GM06990 (cell line): ENCODE measurements at regions not wholly inside any gene's neighbourhood (a gene's known extent, or its start where the extent isn't known, plus 50 kb on each side); places are given as distances from the start of the nearest gene placed in this dataset.

ENCODE experiments used
- DNase-seq: peaks from one replicate; pipeline ENCODE4 v3.0.0-alpha.2; 2011; ENCODE audit not compliant: insufficient read length; ENCODE audit errors: extremely low read depth
- H3K27me3 ChIP-seq: replicated peaks from 2 replicates; pipeline ENCODE4 v1.6.0; 2011; ENCODE audit warnings: low read length; ENCODE audit not compliant: control insufficient read depth, insufficient read depth
- H3K36me3 ChIP-seq: 2 replicates; pipeline ENCODE4 v1.5.1; 2011; ENCODE audit warnings: low read length; ENCODE audit not compliant: control insufficient read depth, insufficient read depth
- H3K4me3 ChIP-seq: replicated peaks from 2 replicates; pipeline ENCODE4 v1.5.1; 2011; ENCODE audit warnings: low read depth, mild to moderate bottlenecking, control low read depth, low read length
- TF ChIP-seq, protein P1 (sequence below): IDR thresholded peaks from 2 replicates; pipeline ENCODE4 v1.5.1; 2011; ENCODE audit warnings: low read length, control low read depth, mild to moderate bottlenecking, inconsistent platforms; ENCODE audit not compliant: insufficient read depth, poor library complexity, severe bottlenecking

DNA sequence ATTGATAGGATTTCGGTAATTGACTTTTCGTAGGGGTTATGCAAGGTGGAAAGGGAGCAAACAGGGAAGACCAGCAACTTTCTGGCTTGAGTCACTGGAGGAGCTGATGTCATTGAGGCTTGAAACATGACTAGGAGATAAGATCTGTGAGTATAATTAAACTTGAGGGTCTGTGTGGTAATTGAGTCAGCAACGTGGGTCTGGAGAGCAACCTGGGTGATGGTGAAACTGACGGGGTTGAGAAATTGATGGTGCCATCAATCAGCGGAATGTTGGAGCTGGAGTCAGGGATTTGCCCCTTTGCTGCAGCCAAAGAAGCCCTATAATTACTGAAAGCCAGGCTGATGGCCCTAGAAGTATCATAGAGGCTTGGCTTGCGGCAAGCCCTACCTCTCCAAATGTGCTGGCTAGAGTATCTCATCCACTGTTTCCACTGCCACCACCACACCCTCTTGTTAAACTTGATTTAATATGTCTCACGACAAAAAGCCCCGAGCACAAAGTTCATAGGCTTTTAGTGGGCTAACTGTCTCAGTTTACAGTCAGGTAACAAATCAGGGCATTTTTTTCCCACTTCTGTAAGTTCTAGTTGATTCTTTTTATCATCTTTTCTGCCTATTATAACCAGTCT is 186.9 kb upstream of the ELAC2 start:
- TF ChIP-seq, protein P1, sequence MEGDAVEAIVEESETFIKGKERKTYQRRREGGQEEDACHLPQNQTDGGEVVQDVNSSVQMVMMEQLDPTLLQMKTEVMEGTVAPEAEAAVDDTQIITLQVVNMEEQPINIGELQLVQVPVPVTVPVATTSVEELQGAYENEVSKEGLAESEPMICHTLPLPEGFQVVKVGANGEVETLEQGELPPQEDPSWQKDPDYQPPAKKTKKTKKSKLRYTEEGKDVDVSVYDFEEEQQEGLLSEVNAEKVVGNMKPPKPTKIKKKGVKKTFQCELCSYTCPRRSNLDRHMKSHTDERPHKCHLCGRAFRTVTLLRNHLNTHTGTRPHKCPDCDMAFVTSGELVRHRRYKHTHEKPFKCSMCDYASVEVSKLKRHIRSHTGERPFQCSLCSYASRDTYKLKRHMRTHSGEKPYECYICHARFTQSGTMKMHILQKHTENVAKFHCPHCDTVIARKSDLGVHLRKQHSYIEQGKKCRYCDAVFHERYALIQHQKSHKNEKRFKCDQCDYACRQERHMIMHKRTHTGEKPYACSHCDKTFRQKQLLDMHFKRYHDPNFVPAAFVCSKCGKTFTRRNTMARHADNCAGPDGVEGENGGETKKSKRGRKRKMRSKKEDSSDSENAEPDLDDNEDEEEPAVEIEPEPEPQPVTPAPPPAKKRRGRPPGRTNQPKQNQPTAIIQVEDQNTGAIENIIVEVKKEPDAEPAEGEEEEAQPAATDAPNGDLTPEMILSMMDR, result no peak
- Histone ChIP-seq H3K27me3 (no peaks in the 10 kb centered on the region), H3K4me3 (no peak overlapping the region), H3K36me3 (no peaks in the 10 kb centered on the region)
- no peak for DNase-seq

DNA sequence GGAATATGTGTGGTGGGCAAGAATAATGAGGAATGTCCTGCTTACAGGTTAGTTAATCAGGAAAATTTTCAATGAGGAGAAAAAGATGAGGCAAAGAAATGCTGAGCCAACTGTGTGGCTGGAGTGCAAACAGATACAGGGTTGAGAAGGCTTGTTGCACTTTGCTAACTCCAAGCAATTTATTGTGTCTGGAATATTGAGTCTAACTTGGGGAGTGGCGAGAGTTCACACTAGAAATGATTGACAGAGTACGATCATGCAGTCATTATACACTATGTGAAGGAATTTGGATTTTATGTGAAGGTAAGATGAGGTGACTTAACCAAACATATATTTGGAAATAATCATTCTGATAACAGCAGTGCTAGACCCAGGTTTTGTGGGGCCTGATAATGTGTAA is 185.0 kb upstream of the ELAC2 start:
- TF ChIP-seq, protein P1, result no peak
- no peak for DNase-seq
- no peaks in the 10 kb centered on the region for H3K27me3 ChIP-seq
- H3K36me3 ChIP-seq, result no peaks in the 10 kb centered on the region
- no peak overlapping the region for H3K4me3 ChIP-seq

DNA sequence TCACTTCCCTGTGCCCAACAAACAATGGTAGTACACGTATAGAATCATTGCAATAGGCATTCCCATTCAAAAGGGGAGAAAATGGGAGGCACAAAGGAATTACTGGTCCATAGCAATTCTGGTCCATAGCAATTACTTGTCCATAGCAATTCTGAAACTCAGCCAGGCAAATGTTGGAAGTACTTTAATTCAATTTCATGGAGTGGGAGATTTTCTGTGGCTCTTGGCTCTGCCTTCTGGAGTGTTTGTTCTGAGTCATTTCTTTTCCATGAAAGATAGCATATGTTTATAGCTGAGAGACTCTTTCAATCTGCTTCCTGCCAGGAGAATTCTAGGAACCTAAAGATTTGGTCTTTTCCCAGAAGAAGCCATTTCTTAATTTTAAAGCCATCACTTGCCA is 182.8 kb upstream of the ELAC2 start:
- TF ChIP-seq, protein P1, result no peak
- no peak for DNase-seq
- no peaks in the 10 kb centered on the region for H3K36me3 ChIP-seq
- H3K27me3 ChIP-seq, result no peaks in the 10 kb centered on the region
- H3K4me3 ChIP-seq, result no peak overlapping the region

DNA sequence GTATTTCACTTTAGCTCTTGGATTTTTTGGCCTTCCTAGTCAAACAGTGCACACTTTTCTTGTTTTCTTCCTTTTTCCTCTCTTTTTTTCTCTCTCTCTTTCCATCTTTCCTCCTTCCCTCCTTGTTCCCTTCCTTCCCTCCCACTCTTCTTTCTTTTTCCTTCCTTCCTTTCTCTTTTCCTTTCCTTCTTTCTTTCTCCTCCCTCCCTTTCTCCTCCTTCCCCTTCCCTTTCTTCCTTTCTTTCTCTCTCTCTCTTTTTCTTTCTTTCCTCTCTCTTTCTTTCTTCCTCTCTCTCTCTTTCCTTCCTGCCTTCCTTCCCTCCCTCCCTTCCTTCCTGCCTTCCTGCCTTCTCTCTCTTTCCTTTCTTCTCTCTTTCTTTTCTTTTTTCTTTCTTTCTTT is 181.6 kb upstream of the ELAC2 start:
- Histone ChIP-seq H3K36me3 (no peaks in the 10 kb centered on the region), H3K27me3 (no peaks in the 10 kb centered on the region)
- TF ChIP-seq, protein P1, result no peak

DNA sequence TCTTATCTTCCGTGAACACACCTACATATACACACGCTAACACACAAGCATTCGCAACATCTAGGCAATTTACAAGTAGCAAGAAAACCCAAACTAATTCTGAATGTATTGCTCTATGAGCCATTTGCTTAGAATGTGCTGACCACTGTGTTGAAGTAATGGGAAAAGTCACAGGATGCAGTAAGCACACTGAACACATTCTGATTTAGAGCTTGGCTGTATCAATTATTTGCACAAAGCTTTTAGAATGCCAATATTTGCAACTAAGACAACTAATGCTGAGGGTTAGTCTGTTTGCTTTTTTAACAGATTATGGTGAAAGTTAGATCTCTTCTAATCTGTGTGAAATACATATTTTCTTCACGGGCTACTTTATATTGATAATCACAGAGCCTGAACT is 179.8 kb upstream of the ELAC2 start:
- no peak overlapping the region for H3K4me3 ChIP-seq
- H3K36me3 ChIP-seq, result no peaks in the 10 kb centered on the region
- DNase-seq, result no peak
- TF ChIP-seq, protein P1, result no peak
- H3K27me3 ChIP-seq, result no peaks in the 10 kb centered on the region

More for the DNA sequence above, 181.6 kb upstream of the ELAC2 start:
- DNase-seq, result no peak
- no peak overlapping the region for H3K4me3 ChIP-seq

DNA sequence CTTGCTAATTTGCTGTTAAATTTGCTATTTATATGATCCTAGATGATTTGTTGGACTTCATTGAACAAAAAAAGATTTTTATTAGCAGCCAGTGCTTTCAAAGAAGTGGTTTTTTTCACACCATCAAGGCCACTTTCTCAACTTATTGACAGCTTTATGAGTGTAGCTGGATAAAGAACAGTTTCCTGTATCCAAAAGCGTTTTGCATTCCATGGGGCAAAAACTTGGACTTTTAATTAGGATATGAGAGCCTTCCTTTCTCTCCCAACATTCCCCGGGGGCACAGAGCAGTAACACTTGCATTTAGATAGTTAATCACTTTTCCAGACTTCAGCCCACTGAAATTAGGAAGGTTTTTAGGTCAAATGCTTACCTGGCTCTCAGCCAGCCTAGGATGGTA is 177.1 kb upstream of the ELAC2 start:
- no peak for DNase-seq
- Histone ChIP-seq H3K4me3 (no peak overlapping the region), H3K36me3 (no peaks in the 10 kb centered on the region), H3K27me3 (no peaks in the 10 kb centered on the region)
- TF ChIP-seq, protein P1, result no peak
